Pulmonary artery endothelial cell (primary cell): ENCODE measurements at regions not wholly inside any gene's neighbourhood (a gene's known extent, or its start where the extent isn't known, plus 50 kb on each side); places are given as distances from the start of the nearest gene placed in this dataset.

Experiments
- DNase-seq: peaks from one replicate; pipeline ENCODE4 v3.0.0-alpha.2; 2011; ENCODE audit warnings: low read depth, low spot score

DNA sequence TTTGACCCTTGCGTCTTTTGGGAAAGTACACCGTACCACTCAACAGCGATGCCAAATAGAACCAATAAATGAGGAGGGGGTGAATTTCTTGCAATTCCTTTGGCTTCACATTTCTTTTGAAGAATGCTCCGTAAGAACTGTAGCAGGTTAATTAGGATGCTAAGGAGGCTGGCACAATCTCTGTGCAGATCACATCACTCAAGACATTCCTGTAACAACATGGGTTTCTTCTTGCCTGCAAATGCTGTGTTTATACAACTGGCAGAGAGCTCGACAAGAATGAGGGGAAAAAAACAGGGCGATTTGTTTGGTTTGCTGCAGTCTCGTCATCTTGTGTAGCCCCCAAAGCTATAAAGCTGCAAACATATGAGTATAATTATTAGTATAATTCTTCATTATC is 424.8 kb upstream of the DCC start:
- DNase-seq = no peak

DNA sequence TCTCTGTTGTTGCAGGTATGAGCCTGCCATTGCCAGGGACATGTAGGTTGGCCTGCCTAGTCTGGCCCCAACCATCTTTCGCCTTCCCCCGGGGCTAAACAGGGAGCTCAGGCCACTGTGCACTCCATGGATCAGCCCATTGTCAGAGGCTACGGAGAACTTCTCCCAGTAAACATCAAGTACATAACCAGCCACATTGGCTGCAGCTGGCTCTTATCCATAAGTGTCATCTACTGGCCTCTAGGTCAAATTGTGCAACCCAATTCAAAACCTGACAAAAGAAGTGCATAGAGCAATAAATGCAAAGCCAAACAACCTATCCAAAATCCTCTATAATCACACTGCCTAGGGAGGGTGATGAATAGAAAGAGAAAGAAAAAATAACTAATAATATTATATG is 418.1 kb upstream of the DCC start:
- DNase-seq = no peak

DNA sequence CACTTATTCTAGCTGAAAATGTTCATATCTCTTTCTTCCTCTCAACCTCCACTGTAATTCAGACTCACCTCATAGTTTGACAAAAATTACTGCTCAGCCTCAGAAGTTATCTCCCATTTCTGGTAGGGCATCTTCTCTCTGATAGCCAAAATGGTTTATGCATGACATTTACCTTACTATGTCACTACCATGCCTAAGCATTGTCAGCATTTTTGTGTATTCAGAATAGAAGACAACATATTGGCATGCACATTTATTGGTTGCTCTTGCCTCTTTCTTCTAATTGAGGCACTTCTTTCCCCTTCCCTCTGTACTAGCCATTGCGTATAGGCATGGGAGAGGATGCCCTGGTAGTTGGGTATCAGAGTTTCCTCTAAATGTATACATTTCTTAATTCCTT is 406.1 kb upstream of the DCC start:
- no peak for DNase-seq

DNA sequence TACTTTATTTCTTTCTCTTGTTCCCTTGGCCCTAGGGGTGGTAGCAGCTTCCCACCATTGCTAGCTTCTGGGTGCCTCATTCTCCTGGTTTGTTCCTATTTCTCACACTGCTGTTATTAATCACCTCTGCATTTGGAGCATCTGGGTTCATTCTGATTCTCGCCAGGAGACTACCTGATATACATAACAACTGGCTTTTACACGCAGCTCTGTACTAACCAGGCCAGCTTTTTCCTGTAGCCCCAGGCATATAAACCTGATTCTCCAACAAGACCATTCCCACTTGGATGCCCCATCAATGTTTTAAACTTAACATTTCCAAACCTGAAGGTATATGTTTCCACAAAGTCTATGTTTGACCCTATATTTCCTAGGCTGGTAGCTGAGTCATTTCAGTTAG is 403.9 kb upstream of the DCC start:
- DNase-seq = no peak

DNA sequence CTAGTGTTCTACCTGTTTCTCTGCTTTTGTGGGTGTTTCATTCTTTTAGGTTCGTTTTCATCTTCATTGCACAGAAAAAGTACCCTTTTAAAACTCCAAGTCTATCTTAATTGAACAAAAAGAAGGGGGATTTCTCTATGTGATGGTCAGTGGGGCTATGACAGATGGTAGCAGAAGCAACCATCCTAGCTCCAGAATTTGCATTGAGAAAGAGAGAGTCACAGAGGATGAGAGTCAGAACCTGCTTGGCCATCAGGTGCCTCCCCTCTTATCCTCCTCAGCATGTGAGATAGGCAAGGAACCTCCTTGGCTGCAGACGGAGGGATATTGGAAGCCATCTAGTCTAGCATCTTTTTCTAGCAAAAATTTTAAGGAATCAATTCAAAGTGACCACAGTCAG is 398.0 kb upstream of the DCC start:
- no peak for DNase-seq

DNA sequence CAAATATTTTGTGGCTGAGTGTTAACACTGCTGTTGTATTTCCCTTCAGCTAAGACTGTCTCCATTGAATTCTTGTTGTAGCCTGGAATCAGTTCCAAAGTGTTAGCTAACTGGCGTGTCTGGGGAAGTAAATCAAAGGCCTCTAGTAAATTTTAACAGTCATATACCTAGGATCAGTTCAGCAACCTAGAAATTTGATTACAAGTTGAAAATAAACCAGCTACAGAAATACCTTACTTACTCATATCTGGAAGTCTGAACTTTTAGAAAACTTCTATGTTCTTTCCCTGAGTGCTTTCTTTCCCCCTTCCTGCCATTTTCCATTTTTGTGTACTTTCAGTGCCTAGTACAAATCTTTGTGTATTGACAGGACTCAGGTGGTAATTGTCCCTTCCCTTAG is 396.7 kb upstream of the DCC start:
- DNase-seq = no peak

DNA sequence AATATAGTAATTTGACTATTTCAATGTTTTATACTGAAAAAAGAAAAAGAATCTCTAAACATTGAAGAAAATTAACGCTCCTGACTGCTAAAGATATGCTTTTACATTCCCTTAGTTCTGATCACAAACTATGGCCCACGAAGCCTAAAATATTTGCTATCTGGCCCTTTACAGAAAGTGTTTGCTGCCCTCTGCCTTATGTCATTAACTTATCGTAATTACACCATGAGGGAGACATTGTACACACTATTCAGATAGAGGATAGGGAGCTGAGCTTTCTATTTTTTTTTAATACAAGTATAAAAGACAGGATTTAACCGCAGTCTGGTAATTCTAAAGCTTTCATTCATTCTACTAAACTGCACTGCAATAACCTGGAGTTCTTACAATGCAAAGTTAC is 393.1 kb upstream of the DCC start:
- no peak for DNase-seq

DNA sequence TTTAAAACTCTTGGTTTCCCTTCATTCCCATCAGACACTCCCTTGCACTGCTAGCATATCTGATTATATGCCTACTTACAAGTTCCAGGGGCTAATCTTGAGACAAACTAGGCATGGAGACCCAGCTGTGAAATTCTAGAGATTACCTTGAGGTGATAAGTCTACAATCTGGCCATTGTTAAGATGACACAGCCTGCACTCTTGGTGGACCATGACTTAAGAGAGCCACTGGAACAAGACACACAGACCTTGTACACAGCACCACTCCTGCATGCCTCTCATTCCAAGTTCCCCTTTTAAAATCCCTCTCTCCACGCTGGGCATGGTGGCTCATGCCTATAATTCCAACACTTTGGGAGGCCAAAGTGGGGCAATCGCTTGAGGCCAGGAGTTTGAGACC is 387.2 kb upstream of the DCC start:
- no peak for DNase-seq

DNA sequence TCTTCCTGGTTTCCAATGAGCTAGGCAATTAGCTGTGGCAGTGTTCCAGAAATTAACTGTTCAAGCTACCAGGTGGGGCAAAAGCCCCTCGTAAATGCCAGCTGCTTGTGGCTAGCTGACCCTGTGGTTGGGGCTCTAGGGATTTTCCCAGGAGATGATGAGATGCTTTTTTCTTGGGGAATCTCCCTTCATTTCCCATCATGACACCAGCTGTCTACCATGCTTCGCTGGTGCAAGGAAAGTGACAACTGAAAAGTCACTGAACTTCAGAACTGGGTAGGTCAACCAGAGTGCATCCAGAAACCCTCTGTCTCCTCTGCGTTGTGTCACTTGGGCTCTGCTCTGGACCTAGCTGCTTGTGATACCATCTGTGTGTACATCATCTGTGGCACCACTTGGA is 386.5 kb upstream of the DCC start:
- DNase-seq = no peak

DNA sequence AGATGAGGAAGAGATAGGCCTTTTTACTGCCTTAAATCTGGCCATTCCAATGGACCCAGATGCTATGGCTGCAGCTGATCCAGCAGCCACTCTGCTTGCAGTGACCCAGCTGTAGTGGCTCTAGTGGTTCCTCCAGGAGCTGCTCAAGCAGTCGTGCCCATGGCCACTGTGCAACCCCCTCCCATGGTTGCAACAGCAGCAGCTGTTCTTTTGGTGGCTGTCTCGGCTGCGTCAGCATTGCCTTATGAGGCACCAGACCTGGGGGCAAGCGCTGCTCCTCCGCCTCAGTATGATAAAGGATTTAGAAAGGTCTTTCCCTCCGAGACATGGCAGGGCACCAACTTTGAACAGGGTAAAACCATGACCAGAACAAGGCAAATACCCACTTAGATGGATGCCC is 384.9 kb upstream of the DCC start:
- no peak for DNase-seq

DNA sequence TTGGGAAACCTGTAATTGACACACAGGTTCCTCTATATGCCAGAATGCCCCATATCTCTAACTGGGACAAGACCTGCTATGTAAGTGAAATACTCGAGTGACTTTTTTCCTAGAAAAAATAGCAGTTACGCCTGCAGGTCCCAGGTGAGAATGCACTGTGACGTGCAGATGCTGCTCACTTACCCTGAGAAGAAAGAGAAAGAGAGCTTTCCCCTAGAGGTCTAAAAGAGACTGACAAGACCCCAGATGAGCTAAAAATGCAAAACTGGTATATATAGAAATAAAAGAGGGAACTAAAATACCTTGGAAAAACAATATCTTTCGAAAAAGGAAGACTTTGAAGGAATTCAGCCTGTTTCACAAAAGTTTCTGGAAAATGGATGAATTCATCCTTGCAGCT is 383.0 kb upstream of the DCC start:
- DNase-seq = no peak

DNA sequence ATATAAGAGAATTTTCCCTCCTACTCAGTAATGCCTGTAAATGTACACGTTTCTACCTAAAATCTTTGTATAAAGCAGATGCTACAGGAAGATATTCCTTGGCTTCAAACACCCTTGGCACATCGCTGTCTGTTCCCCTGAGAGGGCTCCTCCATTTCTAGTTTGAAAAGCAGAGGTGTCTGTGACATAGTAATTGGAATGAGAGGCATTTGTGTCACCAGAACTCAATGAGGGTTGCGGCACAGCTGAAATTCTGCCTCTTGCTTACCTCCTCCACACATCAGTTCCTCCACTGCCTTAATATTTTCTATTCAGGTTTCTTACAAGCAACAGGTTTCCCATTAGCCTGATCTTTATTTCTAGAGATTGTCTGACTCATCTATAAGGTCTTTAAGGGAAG is 359.9 kb upstream of the DCC start:
- DNase-seq = no peak

DNA sequence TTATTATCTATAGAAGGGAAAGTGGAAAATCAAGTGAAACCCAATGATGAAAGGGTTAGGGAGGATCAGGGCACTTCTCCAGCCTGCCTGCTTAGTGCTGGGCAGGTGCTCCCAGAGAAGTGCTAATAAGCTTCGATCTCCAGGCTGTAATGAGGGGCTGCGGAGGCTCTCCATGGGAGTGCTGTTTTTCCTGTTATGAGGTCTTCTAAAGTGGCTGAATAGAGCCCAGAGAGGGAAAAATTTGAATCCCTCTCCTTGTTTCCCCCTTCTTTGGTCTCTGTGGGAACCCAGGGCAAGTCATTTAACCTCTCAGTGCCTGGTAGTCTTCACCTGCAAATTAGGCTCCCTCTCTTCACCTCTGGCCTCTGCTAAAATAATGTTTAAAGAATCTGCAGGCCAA is 351.7 kb upstream of the DCC start:
- DNase-seq = no peak

DNA sequence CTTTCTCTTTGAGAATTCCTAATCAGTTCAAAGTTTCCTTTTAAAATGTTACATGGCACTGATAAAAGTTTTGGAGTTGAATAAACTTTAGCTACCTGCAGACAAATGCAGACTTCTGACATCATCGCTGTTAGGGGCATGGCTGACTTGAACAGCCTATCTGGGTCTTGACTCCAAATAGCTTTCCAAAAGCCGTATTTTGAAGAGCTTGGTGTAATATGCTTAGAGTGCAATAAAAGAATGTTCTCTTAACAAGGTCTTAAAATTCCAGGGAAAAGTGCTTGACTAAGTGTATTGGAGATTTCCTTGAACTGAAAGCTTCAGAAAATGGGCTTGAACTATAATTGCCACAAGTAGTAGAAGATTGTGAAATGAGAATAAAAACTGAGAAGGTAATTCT is 342.9 kb upstream of the DCC start:
- no peak for DNase-seq

DNA sequence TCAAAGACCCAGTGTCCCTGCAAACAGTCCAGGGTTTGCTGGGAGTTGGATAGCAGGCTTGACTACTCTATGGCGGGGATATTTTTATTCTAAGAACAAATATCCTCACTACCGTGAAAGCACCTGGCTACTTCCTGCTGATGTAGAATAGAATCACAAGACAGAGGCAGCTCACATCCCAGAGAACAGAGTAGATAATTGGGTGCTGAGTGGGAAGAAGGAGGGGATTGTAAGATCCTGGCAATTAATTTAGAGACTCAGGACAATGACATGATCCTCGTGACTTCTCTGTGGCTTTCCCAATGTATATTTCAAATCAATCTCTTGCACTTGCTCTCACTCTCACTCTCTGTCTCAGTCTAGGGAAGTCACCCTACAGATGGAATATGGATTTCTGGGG is 341.9 kb upstream of the DCC start:
- DNase-seq = no peak

DNA sequence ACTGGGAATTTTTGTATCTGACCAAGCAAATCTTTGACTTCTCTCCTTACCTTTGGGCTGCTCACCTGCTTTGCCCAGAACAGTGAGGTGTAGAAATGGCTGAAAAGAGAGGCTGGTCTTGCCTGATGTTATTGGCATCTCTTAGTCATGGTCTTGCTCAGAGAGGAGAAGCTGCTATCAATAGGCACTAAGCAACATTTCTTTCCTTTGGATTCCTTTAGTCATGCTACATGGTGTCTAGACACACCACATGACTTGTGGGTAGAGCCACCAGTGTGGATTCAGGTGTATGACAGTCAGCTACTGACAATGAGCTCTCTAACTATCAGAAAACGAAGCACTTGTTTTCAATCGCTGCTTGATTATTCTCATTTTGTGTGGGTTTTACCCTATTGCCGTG is 341.3 kb upstream of the DCC start:
- no peak for DNase-seq

DNA sequence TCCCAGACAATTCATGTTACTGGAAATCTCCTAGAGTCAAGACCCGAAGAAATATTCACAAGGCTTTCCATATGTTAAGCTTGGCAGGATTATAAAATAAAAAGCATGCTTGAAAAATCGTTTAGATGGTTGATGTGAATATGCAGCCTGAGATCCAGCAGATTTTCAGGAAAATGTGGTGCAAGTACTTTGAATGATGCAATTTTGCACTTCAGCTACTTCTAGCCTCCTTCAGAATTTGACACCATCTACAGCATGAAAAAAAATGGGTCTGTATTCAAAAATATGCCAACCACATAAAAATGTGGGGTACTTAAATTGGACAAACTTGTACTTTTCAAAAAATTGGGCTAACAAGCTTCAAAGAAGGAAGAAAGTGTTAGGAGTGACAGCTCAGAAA is 340.6 kb upstream of the DCC start:
- no peak for DNase-seq

DNA sequence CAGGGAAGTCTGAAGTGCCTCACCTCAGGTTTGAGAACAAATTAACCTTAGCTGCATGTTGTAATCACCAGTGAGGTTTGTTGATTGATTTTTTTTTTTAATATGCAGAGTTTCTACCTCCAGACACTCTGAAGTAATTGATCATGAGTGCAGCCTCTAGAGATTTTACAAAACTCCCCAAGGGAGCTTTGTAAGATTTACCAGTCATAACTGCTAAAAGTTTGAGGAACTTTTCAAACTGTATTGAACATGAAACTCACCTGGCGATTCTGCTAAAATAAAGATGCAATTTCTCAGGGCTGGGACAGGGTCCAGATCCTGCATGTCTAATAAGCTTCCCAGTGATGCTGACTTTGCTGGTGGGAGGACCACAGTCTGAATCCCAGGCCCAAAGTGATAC is 339.6 kb upstream of the DCC start:
- DNase-seq = no peak

DNA sequence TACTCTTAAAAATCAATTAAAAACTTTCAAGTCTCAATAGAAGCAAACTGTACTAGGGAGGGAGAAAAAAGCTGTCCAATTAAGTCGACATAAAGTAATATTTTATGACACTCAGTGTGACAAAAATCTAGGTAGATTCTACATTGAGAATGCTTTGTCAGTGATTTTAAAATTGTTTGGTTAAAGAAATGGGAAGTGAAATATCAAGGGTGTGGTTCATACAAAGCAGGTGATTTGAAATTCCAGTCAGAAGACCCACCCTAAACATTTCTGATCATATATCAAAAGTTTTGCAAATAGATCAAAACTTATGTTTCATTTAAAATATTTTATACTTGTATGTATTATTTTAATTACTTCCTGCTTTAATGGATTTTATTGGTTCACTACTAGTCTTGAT is 338.9 kb upstream of the DCC start:
- DNase-seq = no peak

DNA sequence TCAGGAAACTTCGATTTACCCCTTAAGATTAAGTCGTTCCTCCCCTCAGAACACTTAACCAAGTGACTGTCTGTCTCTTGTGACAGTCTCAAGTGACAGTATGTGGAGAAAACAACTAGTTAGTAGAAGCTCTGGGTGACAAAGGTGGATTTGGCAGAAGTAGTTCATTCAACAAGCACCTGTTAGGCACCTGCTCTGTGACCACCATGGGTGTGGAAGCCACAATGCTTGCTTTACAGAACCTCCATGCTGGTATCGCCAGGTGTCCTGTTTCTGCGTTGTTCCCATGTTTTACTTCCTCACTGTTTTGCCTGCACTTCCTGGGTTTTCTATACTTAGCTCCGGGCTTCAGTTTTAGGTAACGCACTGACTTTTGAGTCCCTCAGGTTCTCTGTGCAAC is 337.4 kb upstream of the DCC start:
- DNase-seq = no peak

DNA sequence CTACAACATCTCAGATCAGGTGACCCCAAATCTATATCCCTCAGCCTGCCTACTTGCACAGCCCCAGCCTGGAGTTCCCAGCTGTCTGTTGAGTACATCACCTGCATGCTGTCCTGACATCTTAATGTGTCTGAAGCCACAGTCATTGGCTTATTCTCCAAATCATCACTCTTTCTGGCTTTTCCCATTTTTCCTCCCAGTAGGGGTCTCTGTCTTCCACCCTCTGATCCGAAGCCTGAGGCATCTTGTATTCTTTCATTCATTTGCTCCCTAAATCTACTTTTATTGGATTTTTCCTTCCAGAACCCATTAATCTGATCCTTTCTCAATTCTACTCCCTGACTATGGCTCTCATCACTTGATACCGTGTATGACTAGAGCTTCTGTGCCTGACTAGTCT is 332.9 kb upstream of the DCC start:
- no peak for DNase-seq

DNA sequence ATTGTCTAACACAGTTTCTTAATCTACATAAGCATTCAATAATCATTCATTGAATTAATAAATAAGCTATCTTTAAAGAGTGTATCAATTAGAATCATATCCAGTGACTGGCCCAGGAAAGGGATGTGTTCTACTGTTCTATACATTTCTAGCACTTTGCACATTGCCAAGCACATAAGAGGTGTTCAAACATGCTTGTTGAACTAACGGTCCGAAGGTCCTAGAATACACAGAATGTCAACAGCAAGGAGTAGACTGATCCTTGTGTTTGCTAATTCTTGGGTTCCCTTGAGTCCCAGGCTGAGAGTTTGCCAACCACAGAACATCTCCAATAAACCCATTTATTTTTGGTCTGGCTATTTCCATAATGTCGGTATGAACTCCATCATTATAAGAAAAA is 331.7 kb upstream of the DCC start:
- no peak for DNase-seq

DNA sequence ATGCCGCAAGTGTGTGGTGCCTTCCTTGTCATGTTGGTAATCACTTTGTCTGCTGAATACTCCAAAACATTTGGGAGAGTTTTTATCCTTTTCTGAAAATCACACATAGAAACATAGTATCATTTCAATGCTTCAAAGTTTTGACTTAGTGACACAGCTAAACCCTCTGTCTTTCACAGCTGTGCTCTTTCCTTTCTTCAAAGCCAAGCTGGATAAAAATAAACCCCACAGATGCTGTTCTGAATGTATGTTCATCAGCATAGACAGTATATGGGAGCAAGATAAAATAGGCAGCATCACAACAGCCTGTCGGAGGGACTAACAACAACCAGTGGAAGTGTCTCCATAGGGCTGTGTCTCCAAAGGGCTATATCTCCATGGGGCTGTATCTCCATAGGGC is 331.3 kb upstream of the DCC start:
- DNase-seq = no peak

DNA sequence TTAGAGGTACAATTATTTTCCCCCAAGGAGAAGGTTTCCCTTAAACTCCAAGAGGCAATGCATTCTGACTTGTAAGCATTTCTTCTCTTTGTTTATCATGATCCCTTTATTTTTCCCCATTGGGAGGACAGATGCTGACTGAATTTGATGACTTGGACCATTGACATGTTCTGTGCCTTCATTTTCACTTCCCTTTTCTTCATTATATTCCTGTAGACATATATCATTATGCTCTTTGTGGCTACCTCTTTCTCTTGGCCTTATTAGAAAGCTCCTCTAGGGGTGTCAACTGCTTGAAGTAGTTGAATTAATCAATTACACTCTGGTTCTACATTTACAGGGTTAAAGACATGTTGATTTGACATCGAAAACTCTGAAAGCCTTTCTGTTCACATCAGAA is 330.0 kb upstream of the DCC start:
- DNase-seq = no peak
